ENCODE measurements at regions not wholly inside any gene's neighbourhood (a gene's known extent, or its start where the extent isn't known, plus 50 kb on each side); places are given as distances from the start of the nearest gene placed in this dataset.

GRCh38 chr4:54818481-54818880 lies 160.7 kb downstream of the KIT start:
- DNase-seq, result no peak
- intact Hi-C loops (cut with DNase I, micrococcal nuclease), result no loop called here
- ATAC-seq, result no peak

- intact Hi-C loops (cut with DNase I, micrococcal nuclease), result no loop called here
- no peak for ATAC-seq
- no peak for DNase-seq
Measured at GRCh38 chr4:54813674-54814073, 155.9 kb downstream of the KIT start.

GRCh38 chr4:54806351-54806750 lies 148.6 kb downstream of the KIT start:
- intact Hi-C loops (cut with DNase I, micrococcal nuclease), result no loop called here
- DNase-seq (no peak), ATAC-seq (no peak)

GRCh38 chr4:54802336-54802735 lies 144.6 kb downstream of the KIT start:
- ATAC-seq (no peak), DNase-seq (no peak)
- intact Hi-C loops (cut with DNase I, micrococcal nuclease), result no loop called here

DNA sequence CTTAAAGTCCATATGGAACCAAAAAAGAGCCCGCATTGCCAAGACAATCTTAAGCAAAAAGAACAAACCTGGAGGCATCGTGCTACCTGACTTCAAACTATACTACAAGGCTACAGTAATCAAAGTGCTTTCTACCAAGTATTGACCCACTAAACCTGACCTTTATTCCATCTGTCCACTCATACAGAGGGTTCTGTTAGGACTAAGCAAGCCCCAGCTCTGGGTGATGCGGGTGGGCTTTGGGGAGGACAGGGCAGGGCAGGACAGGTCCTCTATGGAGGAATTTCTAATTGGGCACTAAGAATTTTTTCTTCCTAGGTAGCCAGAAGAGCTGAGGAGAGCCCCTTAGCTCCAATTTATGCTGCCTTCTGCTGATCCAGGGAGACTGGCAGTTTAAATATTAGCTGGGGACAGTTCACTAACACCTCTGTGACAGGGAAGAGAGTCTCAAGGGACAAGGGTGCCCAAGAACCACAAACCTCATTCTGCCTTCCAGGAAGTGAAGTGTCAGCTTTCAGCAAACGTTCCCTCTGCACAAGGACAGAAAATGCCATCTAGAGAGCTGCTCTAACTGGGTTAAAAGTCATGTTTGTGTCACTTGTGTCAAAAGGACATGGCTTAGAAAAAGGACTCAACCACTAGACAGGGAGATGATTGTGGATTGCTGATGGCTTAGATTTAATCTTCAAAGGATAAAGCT lies 143.2 kb downstream of the KIT start:
- ATAC-seq, result no peak
- intact Hi-C loops (cut with DNase I, micrococcal nuclease), result no loop called here
- no peak for DNase-seq

DNA sequence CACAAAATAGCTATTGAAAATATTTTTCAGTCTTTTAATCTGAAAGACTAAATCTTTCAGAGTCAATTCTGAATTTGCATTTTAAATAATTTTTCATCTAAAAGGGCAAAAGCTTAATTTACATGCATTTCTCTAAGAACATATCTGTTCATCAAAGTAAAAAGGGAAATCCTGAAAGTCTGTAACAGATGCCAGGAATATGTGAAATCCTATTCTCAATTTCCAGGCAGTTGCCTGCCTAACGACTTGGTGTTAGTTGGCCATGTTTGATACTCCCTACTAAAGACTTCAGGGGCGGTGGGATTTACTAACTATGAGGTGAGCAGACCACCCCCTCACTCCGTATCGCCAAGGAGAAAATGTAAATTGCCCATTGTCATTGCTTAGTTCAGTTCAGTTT lies 136.8 kb downstream of the KIT start:
- no peak for ATAC-seq
- intact Hi-C loops (cut with DNase I, micrococcal nuclease), result no loop called here
- DNase-seq, result no peak

- no peak for DNase-seq
- ATAC-seq, result no peak
- intact Hi-C loops (cut with DNase I, micrococcal nuclease), result no loop called here
Measured at GRCh38 chr4:54793856-54794422, 136.2 kb downstream of the KIT start.

Measured in left colon (tissue), 2 donors.